ENCODE measurements at regions not wholly inside any gene's neighbourhood (a gene's known extent, or its start where the extent isn't known, plus 50 kb on each side); places are given as distances from the start of the nearest gene placed in this dataset.
A peak's percentile ranks its signal among the peaks of the same experiment; 100 is the strongest.
"Not testable (repeated sequence)": the region's sequence is repeated elsewhere in the genome, so short reads cannot be mapped to it uniquely, and the experiment has no call there.

- not testable (repeated sequence) for DNase-seq
These were observed 86.2 kb downstream of the OR2B2 start for GRCh38 chr6:27825848-27826611.

GRCh38 chr6:27825025-27825793 lies 87.0 kb downstream of the OR2B2 start:
- DNase-seq: peak; percentile 56

GRCh38 chr6:27824211-27825024 lies 87.8 kb downstream of the OR2B2 start:
- peak; percentile 74 for DNase-seq

GRCh38 chr6:27823714-27824210 lies 88.4 kb downstream of the OR2B2 start:
- DNase-seq: peak; percentile 91

GRCh38 chr6:27816906-27817305 lies 95.3 kb downstream of the OR2B2 start:
- DNase-seq: no peak

- DNase-seq: peak; percentile 88
These were observed 97.4 kb downstream of the OR2B2 start for GRCh38 chr6:27814665-27815424.

GRCh38 chr6:27814415-27814664 lies 97.9 kb downstream of the OR2B2 start:
- not testable (repeated sequence) for DNase-seq

GRCh38 chr6:27812805-27813492 lies 99.2 kb downstream of the OR2B2 start:
- no peak for DNase-seq

- no peak for DNase-seq
These were observed 100.0 kb downstream of the OR2B2 start for GRCh38 chr6:27812078-27812804.

- no peak for DNase-seq
These were observed 100.8 kb downstream of the OR2B2 start for GRCh38 chr6:27811451-27811772.

GRCh38 chr6:27810768-27811450 lies 101.3 kb downstream of the OR2B2 start:
- DNase-seq: no peak

GRCh38 chr6:27809939-27810767 lies 102.0 kb downstream of the OR2B2 start:
- peak; percentile 98 for DNase-seq

GRCh38 chr6:27809067-27809938 lies 102.9 kb downstream of the OR2B2 start:
- no peak for DNase-seq

- peak; percentile 75 for DNase-seq
These were observed 103.7 kb downstream of the OR2B2 start for GRCh38 chr6:27808242-27809066.

GRCh38 chr6:27807441-27808241 lies 104.6 kb downstream of the OR2B2 start:
- DNase-seq: peak; percentile 90

GRCh38 chr6:27806981-27807440 lies 105.2 kb downstream of the OR2B2 start:
- no peak for DNase-seq
